HepG2 (cell line): ENCODE measurements at regions not wholly inside any gene's neighbourhood (a gene's known extent, or its start where the extent isn't known, plus 50 kb on each side); places are given as distances from the start of the nearest gene placed in this dataset.

Experiments used
- ATAC-seq: fragments of 200-7000 bp; cut with Tn5 transposase; 3 replicates; pipeline ENCODE4 v1.9.1; 2020; ENCODE audit warnings: mild to moderate bottlenecking, moderate library complexity
- BruUV-seq: library from RNA; stranded (reverse); fragments of 400-500 nt; replicated peaks from 2 replicates; lab custom pipeline; 2021; lab: Mats Ljungman, UMichigan
- CTCF ChIA-PET: fragments of 300-600 bp; formaldehyde crosslinking; extraction: SDS; loops from one replicate; lab custom pipeline; 2021; ENCODE audit warnings: low total read pairs, inconsistent platforms, low intra/inter-chr PET ratio; lab: Yijun Ruan, JAX
- POLR2A ChIA-PET: fragments of 350-600 bp; sonication (Branson Sonifier 250); formaldehyde crosslinking; loops from one replicate; lab custom pipeline; 2020; ENCODE audit warnings: antibody characterized with exemption, inconsistent platforms; lab: Yijun Ruan, JAX
- DNase-seq: peaks from one replicate; pipeline ENCODE4 v3.0.0-alpha.2; 2015; ENCODE audit warnings: low spot score
- FAIRE-seq: peaks from 3 replicates; lab custom pipeline; 2011; peaks lifted over from hg19 to GRCh38; lab: Jason Lieb, UNC
- H2AFZ ChIP-seq: one replicate; pipeline ENCODE4 v1.6.1; 2011; ENCODE audit warnings: low read length, inconsistent platforms
- H3K27ac ChIP-seq: fragments of 300-600 bp; 3 replicates; pipeline ENCODE4 v1.8.0; 2011; ENCODE audit warnings: mixed run types, mild to moderate bottlenecking, mixed read lengths, low read length, inconsistent platforms; ENCODE audit not compliant: insufficient read depth; ENCODE audit errors: extremely low read length
- H3K27me3 ChIP-seq, 2 experiments: fragments of 200-600 bp in 1 of 2; 2 replicates in 1 of 2; 3 replicates in 1 of 2; pipeline versions ENCODE4 v1.6.0 to v1.8.0; 2011; ENCODE audit warnings: low read length in 2 of 2, mild to moderate bottlenecking in 2 of 2, moderate library complexity in 2 of 2, inconsistent platforms in 1 of 2; ENCODE audit not compliant: insufficient read depth in 2 of 2, control insufficient read depth in 1 of 2
- H3K36me3 ChIP-seq, 2 experiments: fragments of 200-600 bp in 1 of 2; replicated peaks in 1 of 2; 2 replicates in 1 of 2; 3 replicates in 1 of 2; pipeline versions ENCODE4 v1.5.1 to v1.8.0; 2011; ENCODE audit warnings: low read length in 2 of 2, inconsistent platforms in 1 of 2; ENCODE audit not compliant: insufficient read depth in 2 of 2, control insufficient read depth in 1 of 2
- H3K4me1 ChIP-seq: 2 replicates; pipeline ENCODE4 v1.5.1; 2012; ENCODE audit warnings: low read length, inconsistent platforms; ENCODE audit not compliant: insufficient read depth
- H3K4me2 ChIP-seq: 2 replicates; pipeline ENCODE4 v1.6.0; 2011; ENCODE audit warnings: low read depth, low read length, inconsistent platforms
- H3K4me3 ChIP-seq, 3 experiments: fragments of 200-600 bp in 1 of 3; sonication (generic), shearing (Covaris generic) in 1 of 3; replicated peaks in 1 of 3; 2 replicates each; pipeline ENCODE4 v1.5.1; 2011 to 2016; ENCODE audit warnings: low read length in 3 of 3, inconsistent platforms in 2 of 3, low read depth in 2 of 3, mild to moderate bottlenecking in 2 of 3, control low read depth in 1 of 3, mixed read lengths in 1 of 3; ENCODE audit not compliant: insufficient read depth in 1 of 3
- H3K79me2 ChIP-seq: one replicate; pipeline ENCODE4 v1.6.1; 2011; ENCODE audit warnings: low read length, inconsistent platforms; ENCODE audit not compliant: insufficient read depth
- H3K9ac ChIP-seq: 2 replicates; pipeline ENCODE4 v1.6.0; 2011; ENCODE audit warnings: mild to moderate bottlenecking, low read depth, low read length, inconsistent platforms; ENCODE audit not compliant: insufficient read depth
- H3K9me3 ChIP-seq: 2 replicates; pipeline ENCODE4 v1.5.1; 2012; ENCODE audit warnings: mild to moderate bottlenecking, low read length
- H4K20me1 ChIP-seq: 2 replicates; pipeline ENCODE4 v1.6.0; 2011; ENCODE audit warnings: inconsistent platforms, mild to moderate bottlenecking, low read length, moderate library complexity; ENCODE audit not compliant: insufficient read depth
- ETS1 ChIP-seq: sonication (generic); formaldehyde crosslinking; IDR thresholded peaks from 2 replicates; pipeline ENCODE4 v1.4.0; 2020; ENCODE audit warnings: missing genetic modification reagents
- KLF11 ChIP-seq: IDR thresholded peaks from 2 replicates; pipeline ENCODE4 v1.6.1; 2016; ENCODE audit warnings: missing compliant biosample characterization
- KMT2B ChIP-seq: IDR thresholded peaks from 2 replicates; pipeline ENCODE4 v1.6.1; 2016; ENCODE audit warnings: missing genetic modification reagents, missing compliant biosample characterization
- MAZ ChIP-seq, 2 experiments: sonication (generic) in 1 of 2; formaldehyde crosslinking in 1 of 2; IDR thresholded peaks; 2 replicates each; pipeline versions ENCODE4 v1.5.0 to v1.6.1; 2012 to 2020; ENCODE audit warnings: low read depth in 2 of 2, mild to moderate bottlenecking in 2 of 2, borderline replicate concordance in 1 of 2, improper control_type of control experiment in 1 of 2, low read length in 1 of 2, missing genetic modification reagents in 1 of 2, moderate library complexity in 1 of 2
- MED13 ChIP-seq: sonication (generic); formaldehyde crosslinking; IDR thresholded peaks from 2 replicates; pipeline ENCODE4 v1.5.0; 2020; ENCODE audit warnings: missing genetic modification reagents
- NBN ChIP-seq: fragments of 450-650 bp; conservative IDR thresholded peaks from 2 replicates; pipeline ENCODE4 v1.6.1; 2017
- THAP8 ChIP-seq: sonication (generic); formaldehyde crosslinking; IDR thresholded peaks from 2 replicates; pipeline ENCODE4 v1.5.1; 2020; ENCODE audit warnings: missing genetic modification reagents, mild to moderate bottlenecking, borderline replicate concordance
- ZC3H13 ChIP-seq: sonication (generic); formaldehyde crosslinking; IDR thresholded peaks from 2 replicates; pipeline ENCODE4 v1.8.1; 2023; ENCODE audit warnings: mild to moderate bottlenecking, missing genetic modification reagents, moderate library complexity
- ZNF124 ChIP-seq: sonication (generic); formaldehyde crosslinking; IDR thresholded peaks from 2 replicates; pipeline ENCODE4 v1.4.0; 2020; ENCODE audit warnings: missing genetic modification reagents
- ZNF20 ChIP-seq: sonication (generic); formaldehyde crosslinking; IDR thresholded peaks from 2 replicates; pipeline ENCODE4 v1.4.0; 2020; ENCODE audit warnings: mild to moderate bottlenecking, moderate library complexity, missing genetic modification reagents
- ZNF777 ChIP-seq: sonication (generic); formaldehyde crosslinking; IDR thresholded peaks from 2 replicates; pipeline ENCODE4 v1.4.0; 2020; ENCODE audit warnings: missing genetic modification reagents
- WGBS: methylation state at CpG from one replicate; pipeline ENCODE4 v1.1.6; 2017; ENCODE audit warnings: low lambda C conversion rate; 5-methylcytosine and 5-hydroxymethylcytosine counted together
- in situ Hi-C: cut with HindIII; loops from 2 replicates; pipeline ENCODE4 v1.10.0; 2017; ENCODE audit warnings: low pct_unique_long_range_greater_than_20kb; ENCODE audit not compliant: extremely low pct_ligation_motif_present
- intact Hi-C: fragments of 100-400 bp; cut with micrococcal nuclease; formaldehyde crosslinking; loops from one replicate; pipeline ENCODE4 v1.10.0; 2022; ENCODE audit not compliant: unreplicated experiment

- TF ChIP-seq MED13 (CRISPR knock-in tag) (no peak), ETS1 (no peak), ZC3H13 (no peak), THAP8 (CRISPR knock-in tag) (no peak), MAZ (IDR thresholded peaks at IDR 0.05; ENCODE audit: borderline replicate concordance, low read depth, low read length) (no peak), MAZ (CRISPR knock-in tag; IDR thresholded peaks at IDR 0.05; ENCODE audit: low read depth) (no peak), KMT2B (no peak), ZNF777 (CRISPR knock-in tag) (no peak), ZNF124 (no peak)
Observed at GRCh38 chr2:16047701-16048100, 107.4 kb downstream of the MYCN start (continued).

GRCh38 chr2:16046649-16047048, 106.3 kb downstream of the MYCN start:
- H2AFZ ChIP-seq, result no peak overlapping the region
- POLR2A ChIA-PET, result no interaction called here
- CTCF ChIA-PET, result no interaction called here
- FAIRE-seq (no peak), DNase-seq (no peak), ATAC-seq (no peak)
- intact Hi-C loops, result no loop called here
- peaks cover 0 to 24% of the 10 kb centered on the region in 2 experiments; a peak in 3 of 5 replicates for H3K27me3 ChIP-seq
- H3K79me2 ChIP-seq, result no peaks in the 10 kb centered on the region
- TF ChIP-seq NBN, result no peak
- TF ChIP-seq ZNF20, result no peak
- no peak for TF ChIP-seq KLF11 (CRISPR knock-in tag)
- H3K4me1 ChIP-seq, result peaks cover 28% of the 10 kb centered on the region
- no TSS peak for BruUV-seq
- H3K27ac ChIP-seq, result no peak overlapping the region
- no peaks in the 10 kb centered on the region for H3K36me3 ChIP-seq
- no peak overlapping the region for H3K4me3 ChIP-seq
- H3K9me3 ChIP-seq, result no peaks in the 10 kb centered on the region
- no peak overlapping the region for H3K9ac ChIP-seq
- no peak overlapping the region for H3K4me2 ChIP-seq
- H4K20me1 ChIP-seq, result no peaks in the 10 kb centered on the region
- 92% methylated on average over 2 of the region's 2 CpGs for WGBS
- in situ Hi-C loops, result no loop called here
